H1 (cell line): ENCODE measurements at regions not wholly inside any gene's neighbourhood (a gene's known extent, or its start where the extent isn't known, plus 50 kb on each side); places are given as distances from the start of the nearest gene placed in this dataset.

ENCODE experiments used
- CHD7 ChIP-seq: fragments of 300-600 bp; sonication (generic); IDR thresholded peaks from 2 replicates; pipeline ENCODE4 v1.7.1; 2012; ENCODE audit warnings: low read length, moderate library complexity, mild to moderate bottlenecking, inconsistent platforms; ENCODE audit not compliant: insufficient replicate concordance
- CTCF ChIP-seq, 3 experiments: IDR thresholded peaks; 1 replicate in 2 of 3; 2 replicates in 1 of 3; pipeline versions ENCODE4 v1.5.1 to v1.6.1; 2011; ENCODE audit warnings: low read length in 3 of 3, mild to moderate bottlenecking in 3 of 3, inconsistent platforms in 2 of 3, low read depth in 1 of 3, moderate library complexity in 1 of 3; ENCODE audit not compliant: insufficient read depth in 1 of 3; ENCODE audit errors: control extremely low read depth in 1 of 3
- JUND ChIP-seq: IDR thresholded peaks from 2 replicates; pipeline ENCODE4 v1.6.1; 2011; ENCODE audit warnings: mild to moderate bottlenecking, improper control_type of control experiment, low read length
- POLR2A ChIP-seq, 2 experiments: IDR thresholded peaks; 1 replicate in 1 of 2; 2 replicates in 1 of 2; pipeline ENCODE4 v1.6.1; 2011; ENCODE audit warnings: low read depth in 2 of 2, low read length in 2 of 2, mild to moderate bottlenecking in 2 of 2; ENCODE audit errors: control extremely low read depth in 1 of 2
- RFX5 ChIP-seq: IDR thresholded peaks from 2 replicates; pipeline ENCODE4 v1.6.1; 2011; ENCODE audit warnings: low read depth, low read length, improper control_type of control experiment, borderline replicate concordance

GRCh38 chr13:84077271-84077670, 195.0 kb upstream of the SLITRK1 start (continued):
- TF ChIP-seq CHD7 = no peak
- no peak for TF ChIP-seq RFX5
- no peak for TF ChIP-seq POLR2A (IDR thresholded peaks at IDR 0.05; ENCODE audit: control extremely low read depth in 1 of 2, low read depth in 2 of 2, low read length in 2 of 2)
- no peak for TF ChIP-seq JUND
- TF ChIP-seq CTCF (IDR thresholded peaks at IDR 0.05; ENCODE audit: control extremely low read depth in 1 of 3, insufficient read depth in 1 of 3, low read depth in 1 of 3, low read length in 3 of 3) = no peak
- TF ChIP-seq, all 59 proteins: peak for 0
